Naive thymus-derived CD8-positive, alpha-beta T cell (primary cell): ENCODE measurements at regions not wholly inside any gene's neighbourhood (a gene's known extent, or its start where the extent isn't known, plus 50 kb on each side); places are given as distances from the start of the nearest gene placed in this dataset.
A peak's percentile ranks its signal among the peaks of the same experiment; 100 is the strongest.

Experiments used
- ATAC-seq, 2 donors: fragments of 150-1000 bp; cut with Tn5 transposase in 1 of 2; sonication (Bioruptor Pico), chemical (Tn5 transposase) in 1 of 2; 1 replicate in 1 of 2; 2 replicates in 1 of 2; pipeline ENCODE4 v1.10.0; 2021; ENCODE audit warnings: mild to moderate bottlenecking in 2 of 2, moderate library complexity in 2 of 2
- POLR2A ChIA-PET: fragments of 350-600 bp; sonication (Branson Sonifier 250); formaldehyde crosslinking; loops from one replicate; lab custom pipeline; 2021; ENCODE audit warnings: antibody characterized with exemption; lab: Charles Lee
- DNase-seq, 10 donors: peaks; one replicate each; pipeline versions ENCODE4 v3.0.0 to v3.0.0-alpha.2; 2020 to 2022
- H3K27ac Mint-ChIP-seq, 10 donors: one replicate each; pipeline ENCODE4 v1.8.0; 2020 to 2022; ENCODE audit warnings: mild to moderate bottlenecking in 10 of 10, mixed read lengths in 10 of 10, moderate library complexity in 4 of 10, inconsistent platforms in 1 of 10
- H3K27me3 Mint-ChIP-seq, 5 donors: one replicate each; pipeline ENCODE4 v1.8.0; 2021 to 2022; ENCODE audit warnings: mixed read lengths in 5 of 5
- H3K36me3 Mint-ChIP-seq, 3 donors: one replicate each; pipeline ENCODE4 v1.8.0; 2020 to 2022; ENCODE audit warnings: mixed read lengths in 3 of 3, mild to moderate bottlenecking in 2 of 3, inconsistent platforms in 1 of 3
- H3K4me1 Mint-ChIP-seq, 4 donors: one replicate each; pipeline ENCODE4 v1.8.0; 2021 to 2022; ENCODE audit warnings: mixed read lengths in 4 of 4
- H3K4me3 Mint-ChIP-seq, 10 donors: one replicate each; pipeline ENCODE4 v1.8.0; 2020 to 2022; ENCODE audit warnings: mild to moderate bottlenecking in 10 of 10, mixed read lengths in 10 of 10, moderate library complexity in 6 of 10, inconsistent platforms in 1 of 10
- H3K9me3 Mint-ChIP-seq, 9 donors: one replicate each; pipeline ENCODE4 v1.8.0; 2020 to 2022; ENCODE audit warnings: mixed read lengths in 9 of 9, mild to moderate bottlenecking in 3 of 9, inconsistent platforms in 1 of 9, moderate library complexity in 1 of 9

DNA sequence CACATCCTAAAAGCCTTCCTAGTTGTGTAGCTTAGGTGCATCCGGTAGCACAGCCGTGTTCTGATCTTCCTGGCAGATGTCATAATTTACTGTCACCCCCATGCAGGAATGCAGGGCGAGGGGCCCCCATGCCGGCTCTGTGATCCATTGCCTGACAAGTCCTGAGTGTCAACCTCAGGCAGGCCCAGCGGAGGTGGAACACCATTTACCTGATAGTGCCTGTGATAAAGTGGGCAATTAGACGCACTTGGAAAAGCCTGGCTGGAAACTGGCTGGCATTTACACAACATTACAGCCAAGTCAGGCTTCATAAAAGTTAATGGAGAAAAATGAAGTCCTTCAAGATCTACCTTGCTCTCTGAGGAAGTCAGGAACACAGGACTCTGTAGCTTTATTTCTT, 521.4 kb upstream of the JAG1 start:
- POLR2A ChIA-PET: no interaction called here

DNA sequence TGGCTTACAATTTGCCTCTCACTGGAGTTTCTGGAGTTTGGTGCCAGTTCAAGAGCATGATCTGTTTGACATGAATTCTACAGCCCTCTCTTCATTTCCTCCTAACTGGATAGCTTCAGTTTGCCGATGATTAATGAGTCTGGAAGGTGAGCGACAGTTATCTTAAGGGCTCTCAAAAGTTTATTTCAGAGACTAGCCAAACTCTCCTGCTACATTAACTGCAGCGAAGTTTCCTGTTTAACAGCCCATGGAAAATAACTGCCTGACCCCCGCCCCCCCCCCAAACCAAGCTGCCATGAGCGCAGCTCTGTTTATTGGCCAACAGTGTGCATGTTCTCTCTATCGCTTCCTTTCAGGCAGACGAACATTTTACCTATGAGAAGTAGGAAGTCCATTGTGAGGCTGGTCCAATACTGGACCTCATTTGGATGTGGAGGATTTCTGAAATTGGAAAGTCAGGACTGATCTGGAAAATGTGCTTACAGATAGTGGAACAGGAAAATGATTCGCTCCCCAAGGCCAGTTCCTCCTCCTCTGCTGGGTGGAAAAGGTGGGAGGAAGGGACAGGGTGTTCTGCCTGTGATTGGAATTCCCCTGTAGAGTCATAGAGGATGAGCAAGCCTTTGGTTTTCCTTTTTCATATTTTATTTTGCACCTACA, 522.2 kb upstream of the JAG1 start:
- no peaks in the 10 kb centered on the region for H3K36me3 Mint-ChIP-seq
- peaks cover 0 to 8% (median 2%) of the 10 kb centered on the region in 5 donors for H3K27me3 Mint-ChIP-seq
- no peaks in the 10 kb centered on the region for H3K9me3 Mint-ChIP-seq
- ATAC-seq (no peak), DNase-seq (no peak)
- H3K27ac Mint-ChIP-seq: no peak overlapping the region
- no peaks in the 10 kb centered on the region for H3K4me1 Mint-ChIP-seq
- POLR2A ChIA-PET: no interaction called here
- no peak overlapping the region for H3K4me3 Mint-ChIP-seq

More for the DNA sequence above, 521.4 kb upstream of the JAG1 start:
- H3K27me3 Mint-ChIP-seq: peaks cover 0 to 13% (median 4%) of the 10 kb centered on the region in 5 donors
- H3K4me1 Mint-ChIP-seq: no peaks in the 10 kb centered on the region
- ATAC-seq: no peak
- no peak overlapping the region for H3K27ac Mint-ChIP-seq
- no peaks in the 10 kb centered on the region for H3K36me3 Mint-ChIP-seq
- no peaks in the 10 kb centered on the region for H3K9me3 Mint-ChIP-seq
- no peak for DNase-seq
- H3K4me3 Mint-ChIP-seq: no peak overlapping the region

DNA sequence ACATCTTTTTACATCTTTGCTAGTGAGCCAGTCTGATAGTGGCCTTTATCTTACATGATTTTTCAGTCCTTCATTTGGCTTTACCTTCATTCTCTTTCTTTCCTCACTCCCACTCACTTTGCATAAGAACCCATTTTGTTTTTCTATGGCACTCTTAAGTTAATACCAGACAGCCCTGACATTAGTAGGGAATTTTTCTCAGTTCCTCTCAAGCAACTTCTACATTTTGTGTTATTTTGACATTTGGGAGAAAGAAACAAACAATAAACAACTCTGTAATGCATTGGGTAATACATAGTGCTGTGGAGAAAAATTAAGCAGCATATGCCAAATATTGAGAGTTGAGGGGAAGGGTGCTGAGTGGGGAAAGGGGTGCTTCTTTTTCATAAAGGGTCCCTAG, 524.1 kb upstream of the JAG1 start:
- POLR2A ChIA-PET: no interaction called here
- H3K4me1 Mint-ChIP-seq: no peaks in the 10 kb centered on the region
- no peaks in the 10 kb centered on the region for H3K9me3 Mint-ChIP-seq
- H3K36me3 Mint-ChIP-seq: no peaks in the 10 kb centered on the region
- H3K27ac Mint-ChIP-seq: no peak overlapping the region
- DNase-seq (no peak), ATAC-seq (no peak)
- H3K27me3 Mint-ChIP-seq: peaks cover 0 to 8% (median 2%) of the 10 kb centered on the region in 5 donors
- no peak overlapping the region for H3K4me3 Mint-ChIP-seq

DNA sequence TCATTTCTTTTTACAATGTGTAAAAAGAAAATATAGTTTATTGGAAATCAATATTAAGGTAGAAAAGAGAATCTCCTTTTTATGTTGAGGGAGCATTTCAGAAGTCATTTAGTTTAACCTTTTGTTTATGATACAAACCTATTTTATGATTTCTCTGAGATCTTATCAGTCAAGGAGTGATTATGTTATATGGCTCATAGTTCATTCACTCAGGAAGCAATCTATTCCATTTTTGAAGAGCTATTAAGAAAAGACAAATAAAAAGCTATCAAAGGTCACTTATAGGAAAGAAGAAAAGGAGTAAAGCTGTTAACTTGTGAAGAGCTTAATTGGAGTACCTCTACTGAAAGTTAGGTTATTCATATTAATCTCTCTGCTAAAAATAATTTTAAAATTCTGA, 526.6 kb upstream of the JAG1 start:
- H3K9me3 Mint-ChIP-seq: no peaks in the 10 kb centered on the region
- POLR2A ChIA-PET: no interaction called here
- peaks cover 0 to 8% (median 2%) of the 10 kb centered on the region in 5 donors for H3K27me3 Mint-ChIP-seq
- no peak overlapping the region for H3K27ac Mint-ChIP-seq
- peaks cover 0 to 3% (median 0%) of the 10 kb centered on the region in 4 donors for H3K4me1 Mint-ChIP-seq
- ATAC-seq (no peak), DNase-seq (no peak)
- H3K36me3 Mint-ChIP-seq: no peaks in the 10 kb centered on the region
- H3K4me3 Mint-ChIP-seq: no peak overlapping the region

DNA sequence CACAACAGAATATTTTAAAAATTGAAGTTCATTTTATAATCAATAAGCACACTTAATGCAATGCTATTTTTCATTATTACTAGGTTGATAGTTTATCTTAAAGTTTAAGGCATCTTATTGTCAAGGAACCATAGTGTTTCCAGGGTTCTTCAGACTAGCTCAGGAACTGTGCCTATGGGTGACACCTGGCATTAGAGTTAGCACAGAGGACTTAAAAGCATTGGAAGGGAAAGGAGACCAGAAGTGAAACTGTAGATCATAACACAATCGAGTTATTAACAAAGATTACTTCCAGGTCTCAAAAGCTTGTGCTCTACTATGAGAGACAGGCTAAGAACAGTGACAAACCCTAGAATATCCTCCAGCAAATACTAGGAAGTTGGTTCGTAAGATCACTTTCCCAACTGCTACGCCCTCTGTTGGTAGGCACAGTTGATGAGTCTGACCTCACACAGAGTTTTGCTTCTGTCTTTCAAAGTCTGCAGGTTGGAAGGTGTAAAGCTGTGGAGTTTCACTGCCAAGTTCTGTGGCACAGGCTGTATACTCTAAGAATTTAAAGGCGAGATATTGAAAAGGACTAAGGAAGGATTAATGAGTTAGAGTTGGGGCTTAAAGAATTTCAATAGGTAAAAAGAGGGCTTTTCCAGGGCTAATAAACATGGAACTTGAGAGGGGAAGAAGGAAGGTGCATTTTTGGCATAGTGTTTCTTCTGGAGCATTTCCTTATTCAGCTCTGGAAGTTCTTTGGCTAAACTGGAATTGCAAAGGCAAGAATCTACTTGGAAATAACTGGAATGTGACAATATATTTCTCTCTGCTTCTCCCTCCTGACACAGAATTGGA, 531.3 kb upstream of the JAG1 start:
- Mint-ChIP-seq H3K4me3 (no peak overlapping the region), H3K27ac (no peak overlapping the region), H3K4me1 (peaks cover 0 to 3% (median 0%) of the 10 kb centered on the region in 4 donors), H3K27me3 (peaks cover 0 to 4% (median under 1%) of the 10 kb centered on the region in 5 donors), H3K9me3 (no peaks in the 10 kb centered on the region), H3K36me3 (no peaks in the 10 kb centered on the region)
- ATAC-seq: no peak
- POLR2A ChIA-PET: interaction anchor here (0.7 kb wide), 1 partner anchor 23 kb away, joined by 3 read pairs; no protein-coding TSS in a partner anchor
- DNase-seq: peak in 2 of 10 donors; percentile 1 to 12

DNA sequence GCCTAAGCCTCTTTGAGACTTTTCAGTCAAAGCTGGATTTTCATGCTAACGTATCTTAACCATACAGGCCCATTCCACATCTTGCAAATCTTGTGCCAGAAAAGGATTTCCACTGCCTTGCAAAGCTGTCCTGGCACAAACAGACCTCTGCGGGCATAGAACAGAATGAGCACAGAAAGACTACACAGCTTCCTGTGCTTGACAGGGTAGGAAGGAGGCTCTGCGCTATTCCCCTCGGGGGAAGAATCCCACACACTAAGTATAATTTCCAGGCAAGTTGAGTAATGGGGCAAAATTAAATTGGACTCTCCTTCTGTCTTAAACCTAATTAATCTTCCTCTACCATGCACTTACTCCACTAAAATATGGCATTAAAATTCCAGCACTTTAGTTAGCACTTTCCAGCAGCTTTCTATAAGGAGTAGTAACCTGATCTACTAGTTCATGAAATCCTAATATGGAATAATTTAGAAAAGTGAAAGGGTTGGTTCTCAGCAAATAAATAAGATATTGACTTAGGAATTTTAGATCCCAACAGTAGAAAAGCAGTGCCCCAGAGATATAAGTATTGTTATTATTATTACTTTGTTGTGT, 532.1 kb upstream of the JAG1 start:
- ATAC-seq (no peak), DNase-seq (no peak)
- POLR2A ChIA-PET: no interaction called here
- Mint-ChIP-seq H3K4me3 (no peak overlapping the region), H3K36me3 (no peaks in the 10 kb centered on the region), H3K4me1 (peaks cover 0 to 3% (median 0%) of the 10 kb centered on the region in 4 donors), H3K27ac (no peak overlapping the region), H3K9me3 (no peaks in the 10 kb centered on the region), H3K27me3 (peaks cover 0 to 10% (median 2%) of the 10 kb centered on the region in 5 donors)

DNA sequence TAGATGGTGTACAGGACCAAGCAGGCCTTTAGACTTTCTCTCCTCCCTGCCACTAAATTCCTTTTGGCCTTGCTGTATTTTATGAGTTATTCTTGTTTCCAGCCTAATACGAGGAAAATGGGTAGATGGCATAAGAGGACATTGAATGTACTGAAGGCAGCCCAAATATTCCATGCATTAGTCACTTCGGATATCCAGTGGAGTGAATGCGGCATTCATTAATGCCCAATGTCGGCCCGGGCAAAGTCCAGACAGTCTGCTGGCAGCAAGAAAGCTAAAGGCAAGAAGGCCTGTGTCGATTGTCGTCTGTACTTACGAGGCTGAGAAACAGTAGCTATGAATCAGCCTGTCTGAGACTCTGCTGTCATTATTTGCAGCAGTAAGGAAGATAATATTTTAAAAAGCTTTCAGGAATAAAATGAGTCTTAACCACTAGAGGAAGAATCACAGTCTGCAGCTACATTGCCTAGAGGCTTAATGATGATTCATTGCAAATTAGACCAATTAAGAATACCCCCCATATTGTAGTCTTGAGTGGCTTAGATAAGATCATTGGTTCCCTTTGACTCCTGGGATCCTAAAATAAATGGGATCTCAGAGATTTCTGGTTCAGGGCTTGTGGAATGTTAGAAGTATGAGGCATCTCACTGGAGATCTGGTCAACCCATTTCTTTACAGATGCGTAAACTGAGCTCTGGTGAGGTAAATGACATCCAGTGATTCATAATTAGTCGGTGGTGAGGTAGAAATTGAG, 534.1 kb upstream of the JAG1 start:
- POLR2A ChIA-PET: no interaction called here
- no peak for DNase-seq
- Mint-ChIP-seq H3K9me3 (no peaks in the 10 kb centered on the region), H3K27ac (no peak overlapping the region), H3K4me1 (peaks cover 0 to 3% (median 0%) of the 10 kb centered on the region in 4 donors), H3K4me3 (no peak overlapping the region), H3K36me3 (no peaks in the 10 kb centered on the region), H3K27me3 (peaks cover 0 to 22% (median 3%) of the 10 kb centered on the region in 5 donors)
- no peak for ATAC-seq

DNA sequence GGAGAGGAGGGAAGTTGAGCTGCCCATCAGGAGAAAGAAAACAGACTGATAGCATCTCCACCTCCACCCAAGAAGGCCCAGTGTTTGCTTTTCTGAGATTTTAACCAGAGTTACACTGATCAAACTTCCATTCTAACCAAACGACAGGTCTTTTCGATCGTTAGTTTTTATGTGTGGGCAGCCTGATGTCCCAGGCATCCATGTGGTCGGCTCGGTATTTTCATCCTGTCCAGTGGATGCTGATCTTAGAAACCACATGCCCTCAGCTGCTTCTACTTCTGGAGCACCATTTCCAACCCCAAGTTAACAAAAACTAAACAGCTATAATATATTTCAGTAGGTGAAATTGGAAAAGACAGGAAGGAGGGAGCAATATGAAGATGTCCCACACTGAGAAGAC, 536.8 kb upstream of the JAG1 start:
- H3K9me3 Mint-ChIP-seq: no peaks in the 10 kb centered on the region
- peaks cover 0 to 22% (median 3%) of the 10 kb centered on the region in 5 donors for H3K27me3 Mint-ChIP-seq
- no peaks in the 10 kb centered on the region for H3K36me3 Mint-ChIP-seq
- POLR2A ChIA-PET: no interaction called here
- ATAC-seq (no peak), DNase-seq (no peak)
- H3K4me3 Mint-ChIP-seq: no peak overlapping the region
- no peaks in the 10 kb centered on the region for H3K4me1 Mint-ChIP-seq
- H3K27ac Mint-ChIP-seq: no peak overlapping the region

DNA sequence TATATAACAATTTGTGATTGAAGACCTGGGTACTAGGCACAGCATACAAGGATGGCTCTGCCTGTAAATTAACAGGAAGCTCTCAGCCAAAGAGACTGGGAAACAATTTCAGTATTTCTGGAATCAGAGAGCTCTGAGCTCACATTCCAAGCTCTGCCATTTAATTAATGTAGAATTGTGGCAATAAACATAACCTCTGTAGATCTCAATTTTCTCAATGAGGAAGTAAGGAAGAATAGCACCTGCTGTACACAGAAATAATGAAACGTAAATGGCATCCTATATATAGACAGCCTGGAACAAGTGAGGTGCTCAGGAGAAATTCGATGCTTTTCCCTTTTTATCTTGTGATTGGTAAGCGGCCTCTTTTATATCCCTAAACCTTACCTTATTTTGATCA, 538.5 kb upstream of the JAG1 start:
- DNase-seq (no peak), ATAC-seq (no peak)
- no peaks in the 10 kb centered on the region for H3K36me3 Mint-ChIP-seq
- H3K4me1 Mint-ChIP-seq: peaks cover 0 to 3% (median 0%) of the 10 kb centered on the region in 4 donors
- H3K27me3 Mint-ChIP-seq: peaks cover 0 to 22% (median 5%) of the 10 kb centered on the region in 5 donors
- POLR2A ChIA-PET: no interaction called here
- H3K9me3 Mint-ChIP-seq: no peaks in the 10 kb centered on the region
- H3K27ac Mint-ChIP-seq: no peak overlapping the region
- H3K4me3 Mint-ChIP-seq: no peak overlapping the region

DNA sequence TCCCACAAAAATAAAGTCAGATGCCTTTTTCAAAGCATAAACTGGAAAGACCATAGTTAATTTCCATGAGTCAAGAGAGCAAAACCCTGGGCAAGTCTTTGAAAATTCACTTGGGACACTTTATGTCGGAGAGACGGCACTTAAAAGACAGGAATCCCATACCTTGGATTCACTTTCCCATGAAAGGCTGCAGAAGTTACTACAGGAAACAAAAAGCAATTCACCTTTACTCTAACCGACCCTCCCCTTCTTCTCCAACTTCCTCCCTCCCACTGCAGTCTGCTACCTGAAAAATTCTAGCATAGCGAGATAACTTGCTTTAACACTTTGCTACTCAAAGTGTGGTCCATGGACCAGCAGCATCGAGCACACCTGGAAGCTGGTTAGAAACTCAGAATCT, 539.1 kb upstream of the JAG1 start:
- POLR2A ChIA-PET: no interaction called here
- H3K27ac Mint-ChIP-seq: no peak overlapping the region
- H3K36me3 Mint-ChIP-seq: no peaks in the 10 kb centered on the region
- H3K27me3 Mint-ChIP-seq: peaks cover 0 to 22% (median 5%) of the 10 kb centered on the region in 5 donors
- ATAC-seq (no peak), DNase-seq (no peak)
- H3K9me3 Mint-ChIP-seq: no peaks in the 10 kb centered on the region
- H3K4me1 Mint-ChIP-seq: peaks cover 0 to 3% (median 0%) of the 10 kb centered on the region in 4 donors
- no peak overlapping the region for H3K4me3 Mint-ChIP-seq

DNA sequence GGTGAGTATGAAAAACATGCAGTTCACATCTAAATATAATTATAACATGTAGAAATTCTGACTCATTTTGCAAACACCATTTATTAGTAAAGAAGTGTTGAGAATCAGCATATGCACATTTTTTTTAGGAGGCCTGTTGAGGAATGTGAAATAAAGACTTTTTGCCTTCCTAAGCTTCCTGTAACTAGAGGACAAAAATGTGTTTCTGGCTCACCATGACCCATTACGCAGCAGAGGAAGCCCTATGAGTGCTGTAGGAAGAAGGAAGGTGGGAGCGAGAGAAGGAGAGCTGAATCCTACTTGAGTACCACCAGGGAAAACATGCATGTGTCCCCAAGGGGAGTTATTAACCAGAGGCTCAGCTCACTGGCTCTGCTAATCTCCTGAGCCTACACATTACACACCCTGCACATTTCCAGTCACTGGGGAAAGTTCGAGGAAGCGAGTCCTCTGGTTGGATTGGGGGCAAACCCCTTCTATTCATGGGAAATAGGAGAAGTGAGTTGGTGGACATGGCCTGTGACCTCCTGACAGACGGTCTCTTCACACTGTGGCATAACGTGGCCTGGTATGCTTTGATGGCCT, 540.5 kb upstream of the JAG1 start:
- POLR2A ChIA-PET: no interaction called here
- DNase-seq (no peak), ATAC-seq (no peak)
- H3K36me3 Mint-ChIP-seq: no peaks in the 10 kb centered on the region
- H3K27me3 Mint-ChIP-seq: peaks cover 0 to 22% (median 5%) of the 10 kb centered on the region in 5 donors
- no peaks in the 10 kb centered on the region for H3K9me3 Mint-ChIP-seq
- no peak overlapping the region for H3K27ac Mint-ChIP-seq
- H3K4me3 Mint-ChIP-seq: no peak overlapping the region
- H3K4me1 Mint-ChIP-seq: peaks cover 0 to 10% (median 0%) of the 10 kb centered on the region in 4 donors
